KMS-11 (cell line): ENCODE measurements at regions not wholly inside any gene's neighbourhood (a gene's known extent, or its start where the extent isn't known, plus 50 kb on each side); places are given as distances from the start of the nearest gene placed in this dataset.

Experiments used
- H2AFZ ChIP-seq: fragments of 200-600 bp; sonication (generic); 2 replicates; pipeline ENCODE4 v1.6.1; 2016; ENCODE audit warnings: antibody characterized with exemption, mixed run types, low read depth
- H3K27ac ChIP-seq: fragments of 200-600 bp; sonication (generic); 2 replicates; pipeline ENCODE4 v1.6.1; 2016; ENCODE audit warnings: mild to moderate bottlenecking, mixed run types
- H3K27me3 ChIP-seq: fragments of 200-600 bp; sonication (generic); 2 replicates; pipeline ENCODE4 v1.6.1; 2017; ENCODE audit warnings: mild to moderate bottlenecking, low read depth, mixed run types, moderate library complexity; ENCODE audit not compliant: insufficient read depth
- H3K36me3 ChIP-seq: fragments of 200-600 bp; sonication (generic); 2 replicates; pipeline ENCODE4 v1.6.1; 2017; ENCODE audit warnings: mild to moderate bottlenecking, mixed run types; ENCODE audit not compliant: insufficient read depth
- H3K4me1 ChIP-seq: fragments of 200-600 bp; sonication (generic); 2 replicates; pipeline ENCODE4 v1.6.1; 2016; ENCODE audit warnings: mild to moderate bottlenecking, low read depth, mixed run types; ENCODE audit not compliant: poor library complexity, severe bottlenecking
- H3K4me2 ChIP-seq: fragments of 200-600 bp; sonication (generic); 2 replicates; pipeline ENCODE4 v1.7.0; 2016; ENCODE audit warnings: mild to moderate bottlenecking, mixed run types
- H3K4me3 ChIP-seq: fragments of 200-600 bp; sonication (generic); IDR thresholded peaks from 2 replicates; pipeline ENCODE4 v1.6.1; 2017; ENCODE audit warnings: low read depth, low read length, mixed read lengths; ENCODE audit not compliant: insufficient read depth
- H3K79me2 ChIP-seq: fragments of 200-600 bp; sonication (generic); 2 replicates; pipeline ENCODE4 v1.6.1; 2016; ENCODE audit warnings: low read depth, mixed run types; ENCODE audit not compliant: insufficient read depth
- H3K9ac ChIP-seq: fragments of 200-600 bp; sonication (generic); 2 replicates; pipeline ENCODE4 v1.6.1; 2016; ENCODE audit warnings: mild to moderate bottlenecking, mixed run types
- H4K20me1 ChIP-seq: fragments of 200-600 bp; sonication (generic); 2 replicates; pipeline ENCODE4 v1.6.1; 2016; ENCODE audit warnings: mild to moderate bottlenecking, mixed run types; ENCODE audit not compliant: insufficient read depth
- TF ChIP-seq, protein P1 (sequence below): fragments of 200-600 bp; sonication (generic); conservative IDR thresholded peaks from 2 replicates; pipeline ENCODE4 v1.6.1; 2017; ENCODE audit warnings: low read depth, mild to moderate bottlenecking, antibody characterized with exemption, low read length, moderate library complexity, mixed read lengths

DNA sequence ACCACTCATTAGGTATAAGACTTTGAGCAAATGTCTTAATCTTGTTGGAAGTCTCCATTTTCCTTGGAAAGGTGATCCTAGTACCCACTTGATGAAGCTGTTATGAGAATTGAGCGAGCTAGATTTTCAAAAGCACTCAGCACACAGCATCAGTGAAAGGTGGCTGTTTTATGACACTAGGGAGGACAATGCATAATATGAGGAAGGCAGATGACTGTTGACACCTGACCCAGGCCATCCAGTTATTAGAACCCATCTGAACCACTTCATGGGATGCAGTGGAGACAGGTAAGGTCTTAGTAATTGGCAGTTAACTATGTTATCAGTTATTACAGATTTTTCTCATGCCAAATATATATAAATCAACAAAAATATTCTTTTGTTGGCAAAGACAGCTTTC is 369.9 kb upstream of the PDE3A start:
- Histone ChIP-seq H3K4me3 (no peak overlapping the region), H3K4me1 (no peaks in the 10 kb centered on the region), H3K27me3 (no peaks in the 10 kb centered on the region), H2AFZ (no peak overlapping the region), H3K79me2 (no peaks in the 10 kb centered on the region), H4K20me1 (no peaks in the 10 kb centered on the region), H3K27ac (no peak overlapping the region), H3K9ac (no peak overlapping the region), H3K36me3 (no peaks in the 10 kb centered on the region), H3K4me2 (no peak overlapping the region)
- TF ChIP-seq, protein P1, sequence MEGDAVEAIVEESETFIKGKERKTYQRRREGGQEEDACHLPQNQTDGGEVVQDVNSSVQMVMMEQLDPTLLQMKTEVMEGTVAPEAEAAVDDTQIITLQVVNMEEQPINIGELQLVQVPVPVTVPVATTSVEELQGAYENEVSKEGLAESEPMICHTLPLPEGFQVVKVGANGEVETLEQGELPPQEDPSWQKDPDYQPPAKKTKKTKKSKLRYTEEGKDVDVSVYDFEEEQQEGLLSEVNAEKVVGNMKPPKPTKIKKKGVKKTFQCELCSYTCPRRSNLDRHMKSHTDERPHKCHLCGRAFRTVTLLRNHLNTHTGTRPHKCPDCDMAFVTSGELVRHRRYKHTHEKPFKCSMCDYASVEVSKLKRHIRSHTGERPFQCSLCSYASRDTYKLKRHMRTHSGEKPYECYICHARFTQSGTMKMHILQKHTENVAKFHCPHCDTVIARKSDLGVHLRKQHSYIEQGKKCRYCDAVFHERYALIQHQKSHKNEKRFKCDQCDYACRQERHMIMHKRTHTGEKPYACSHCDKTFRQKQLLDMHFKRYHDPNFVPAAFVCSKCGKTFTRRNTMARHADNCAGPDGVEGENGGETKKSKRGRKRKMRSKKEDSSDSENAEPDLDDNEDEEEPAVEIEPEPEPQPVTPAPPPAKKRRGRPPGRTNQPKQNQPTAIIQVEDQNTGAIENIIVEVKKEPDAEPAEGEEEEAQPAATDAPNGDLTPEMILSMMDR = no peak

DNA sequence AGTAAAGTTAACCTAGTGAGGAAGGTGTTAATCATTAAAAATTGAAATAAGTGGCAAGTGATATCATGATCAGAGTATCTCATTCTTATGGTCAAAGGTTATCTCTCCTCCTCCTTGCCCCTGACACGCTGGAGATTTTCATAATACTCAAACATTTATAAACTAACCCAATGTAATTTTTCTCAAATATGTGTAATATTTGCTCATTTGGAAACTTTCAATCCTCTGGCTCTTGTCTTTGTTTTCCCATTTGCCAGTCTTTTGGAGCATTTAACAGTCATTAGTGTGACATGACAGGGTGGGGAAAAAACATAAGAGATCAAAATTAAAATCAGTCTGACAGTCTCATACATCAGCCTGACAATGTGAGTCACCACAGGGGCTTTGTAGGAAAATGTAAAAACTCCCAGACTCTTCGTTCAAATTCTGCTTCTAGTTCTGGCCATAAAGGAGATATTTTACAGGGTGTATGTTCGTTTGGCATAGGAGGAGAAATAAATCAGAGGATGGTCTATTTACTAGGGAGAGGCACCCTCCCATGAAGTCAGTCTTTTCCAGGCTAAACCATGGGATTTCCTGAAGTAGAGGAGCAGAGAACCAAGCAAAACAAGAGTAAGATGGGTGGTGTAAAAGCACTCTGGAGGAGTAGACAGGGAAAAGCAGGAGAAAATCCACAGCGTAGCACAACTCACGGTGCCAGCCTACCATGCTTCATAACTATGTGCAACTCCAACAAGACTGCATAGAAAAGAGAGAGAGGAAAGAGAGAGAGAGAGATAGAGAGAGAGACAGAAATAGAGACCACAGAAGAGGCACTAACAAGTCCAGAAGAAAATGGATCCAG is 369.2 kb upstream of the PDE3A start:
- Histone ChIP-seq H3K4me1 (no peaks in the 10 kb centered on the region), H3K4me2 (no peak overlapping the region)

DNA sequence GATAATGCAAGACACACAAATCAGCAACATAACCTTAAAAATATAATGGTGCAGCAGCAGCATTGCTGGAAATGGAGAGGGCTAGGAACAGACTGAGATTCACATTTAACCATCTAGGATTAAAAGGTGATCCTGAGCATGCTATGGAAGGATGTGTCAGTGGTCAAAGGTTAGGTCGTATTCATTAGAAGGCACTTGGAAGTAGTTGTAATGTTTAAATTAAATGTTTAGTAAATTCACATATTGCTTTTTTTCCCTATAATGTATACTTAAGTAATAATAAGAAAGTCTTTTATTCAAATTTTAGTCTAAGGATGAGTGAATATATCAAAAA is 368.6 kb upstream of the PDE3A start:
- H3K79me2 ChIP-seq = no peaks in the 10 kb centered on the region
- no peak overlapping the region for H2AFZ ChIP-seq
- no peaks in the 10 kb centered on the region for H4K20me1 ChIP-seq
- no peak overlapping the region for H3K4me2 ChIP-seq
- no peaks in the 10 kb centered on the region for H3K36me3 ChIP-seq
- H3K4me3 ChIP-seq = no peak overlapping the region
- H3K27me3 ChIP-seq = no peaks in the 10 kb centered on the region
- TF ChIP-seq, protein P1 = no peak
- H3K27ac ChIP-seq = no peak overlapping the region
- H3K9ac ChIP-seq = no peak overlapping the region
- no peaks in the 10 kb centered on the region for H3K4me1 ChIP-seq

More for the DNA sequence above, 369.2 kb upstream of the PDE3A start:
- Histone ChIP-seq H3K36me3 (no peaks in the 10 kb centered on the region), H3K79me2 (no peaks in the 10 kb centered on the region), H3K27ac (no peak overlapping the region), H3K4me3 (no peak overlapping the region), H2AFZ (no peak overlapping the region), H3K9ac (no peak overlapping the region), H3K27me3 (no peaks in the 10 kb centered on the region), H4K20me1 (no peaks in the 10 kb centered on the region)
- TF ChIP-seq, protein P1 = no peak

DNA sequence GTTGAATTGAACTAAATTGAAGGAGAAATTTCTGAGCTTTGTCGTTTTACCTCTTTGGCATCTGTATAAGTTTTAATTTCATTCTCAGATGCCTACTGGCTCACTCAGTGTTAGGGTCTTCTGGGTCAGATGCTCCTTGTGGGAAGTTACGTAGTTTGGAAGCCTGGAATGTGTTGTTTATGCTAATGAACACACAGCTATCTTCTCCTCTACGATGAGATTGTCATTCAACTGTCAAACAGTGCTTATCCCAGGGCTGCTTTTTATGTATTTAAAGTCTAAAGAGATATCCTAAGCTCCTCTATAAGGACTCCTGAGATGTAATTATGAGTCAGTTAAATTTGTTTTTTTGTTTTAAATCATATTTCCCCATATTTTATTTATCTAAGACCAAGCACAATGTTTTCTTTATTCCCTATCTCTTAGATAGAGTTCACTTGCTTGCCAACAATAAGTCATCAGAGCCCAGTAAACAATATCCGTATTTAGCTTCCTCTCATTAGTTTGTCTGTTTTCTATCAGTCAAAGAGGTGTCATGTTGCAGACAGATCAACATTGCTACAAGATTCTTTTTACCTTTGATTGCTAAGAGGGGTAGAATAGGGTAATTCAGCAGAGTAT is 368.0 kb upstream of the PDE3A start:
- TF ChIP-seq, protein P1 = no peak
- Histone ChIP-seq H2AFZ (no peak overlapping the region), H3K9ac (no peak overlapping the region), H3K79me2 (no peaks in the 10 kb centered on the region), H4K20me1 (no peaks in the 10 kb centered on the region), H3K4me1 (no peaks in the 10 kb centered on the region), H3K4me3 (no peak overlapping the region), H3K4me2 (no peak overlapping the region), H3K27ac (no peak overlapping the region), H3K27me3 (no peaks in the 10 kb centered on the region), H3K36me3 (no peaks in the 10 kb centered on the region)
